ENCODE measurements at regions not wholly inside any gene's neighbourhood (a gene's known extent, or its start where the extent isn't known, plus 50 kb on each side); places are given as distances from the start of the nearest gene placed in this dataset.

GRCh38 chrX:34999702-35000101 lies 57.1 kb downstream of the FAM47B start:
- no peak for DNase-seq

GRCh38 chrX:35006361-35006760 lies 63.8 kb downstream of the FAM47B start:
- no peak for DNase-seq

GRCh38 chrX:35015621-35016020 lies 73.0 kb downstream of the FAM47B start:
- no peak for DNase-seq

GRCh38 chrX:35016051-35016450 lies 73.5 kb downstream of the FAM47B start:
- DNase-seq = no peak

- DNase-seq = no peak
These were observed 74.7 kb downstream of the FAM47B start for GRCh38 chrX:35017284-35017683.

- DNase-seq = no peak
These were observed 81.1 kb downstream of the FAM47B start for GRCh38 chrX:35023683-35024082.

- DNase-seq = no peak
These were observed 83.2 kb downstream of the FAM47B start for GRCh38 chrX:35025820-35026219.

GRCh38 chrX:35040871-35041270 lies 98.3 kb downstream of the FAM47B start:
- DNase-seq = no peak

- no peak for DNase-seq
These were observed 104.2 kb downstream of the FAM47B start for GRCh38 chrX:35046660-35047296.

GRCh38 chrX:35076061-35076460 lies 133.5 kb downstream of the FAM47B start:
- DNase-seq = peak; percentile 4

- DNase-seq = no peak
These were observed 148.2 kb downstream of the FAM47B start for GRCh38 chrX:35090801-35091200.

- DNase-seq = no peak
These were observed 155.8 kb downstream of the FAM47B start for GRCh38 chrX:35098419-35098818.

GRCh38 chrX:35101901-35102300 lies 159.3 kb downstream of the FAM47B start:
- no peak for DNase-seq

- DNase-seq = no peak
These were observed 162.0 kb downstream of the FAM47B start for GRCh38 chrX:35104626-35105025.

GRCh38 chrX:35115205-35115604 lies 172.6 kb downstream of the FAM47B start:
- DNase-seq = no peak

- no peak for DNase-seq
These were observed 180.2 kb downstream of the FAM47B start for GRCh38 chrX:35122756-35123155.

- no peak for DNase-seq
These were observed 206.9 kb downstream of the FAM47B start for GRCh38 chrX:35149517-35149916.

- no peak for DNase-seq
These were observed 207.5 kb downstream of the FAM47B start for GRCh38 chrX:35150052-35150451.

- DNase-seq = no peak
These were observed 208.1 kb downstream of the FAM47B start for GRCh38 chrX:35150642-35151239.

GRCh38 chrX:35166023-35166422 lies 223.4 kb downstream of the FAM47B start:
- peak; percentile 51 for DNase-seq
